Uterus (tissue), 3 donors: ENCODE measurements at regions not wholly inside any gene's neighbourhood (a gene's known extent, or its start where the extent isn't known, plus 50 kb on each side); places are given as distances from the start of the nearest gene placed in this dataset.

ENCODE experiments used
- DNase-seq, 2 donors: peaks; one replicate each; pipeline ENCODE4 v3.0.0-alpha.2; 2019 to 2020
- H3K27ac ChIP-seq, 2 donors: fragments of 200-600 bp; sonication (generic); 1 replicate in 1 of 2; 2 replicates in 1 of 2; pipeline ENCODE4 v1.5.1; 2016 to 2018
- H3K27me3 ChIP-seq, 2 donors: fragments of 200-600 bp; sonication (generic); one replicate each; pipeline ENCODE4 v1.5.1; 2018 to 2019; ENCODE audit warnings: control low read depth in 1 of 2
- H3K36me3 ChIP-seq, 2 donors: fragments of 200-600 bp; sonication (generic); one replicate each; pipeline ENCODE4 v1.5.1; 2019; ENCODE audit warnings: control low read depth in 1 of 2
- H3K4me1 ChIP-seq, 2 donors: fragments of 200-600 bp; sonication (generic); one replicate each; pipeline ENCODE4 v1.5.1; 2018 to 2019; ENCODE audit warnings: control low read depth in 1 of 2
- H3K4me3 ChIP-seq, 2 donors: fragments of 200-600 bp; sonication (generic); 1 replicate in 1 of 2; 2 replicates in 1 of 2; pipeline ENCODE4 v1.5.1; 2018 to 2019; ENCODE audit warnings: mild to moderate bottlenecking in 1 of 2
- H3K9me3 ChIP-seq, 2 donors: fragments of 200-600 bp; sonication (generic); one replicate each; pipeline ENCODE4 v1.5.1; 2019; ENCODE audit warnings: control low read depth in 1 of 2
- CTCF ChIP-seq, 4 experiments: fragments of 200-600 bp in 2 of 4; fragments of 450-650 bp in 2 of 4; sonication (generic) in 2 of 4; IDR thresholded peaks; one replicate each; pipeline ENCODE4 v1.5.1; 2016 to 2019; ENCODE audit warnings: antibody characterized with exemption in 4 of 4, mild to moderate bottlenecking in 2 of 4, moderate library complexity in 1 of 4
- POLR2A ChIP-seq, 2 donors: fragments of 450-650 bp; IDR thresholded peaks; one replicate each; pipeline ENCODE4 v1.6.1; 2016; ENCODE audit warnings: antibody characterized with exemption in 2 of 2, mild to moderate bottlenecking in 1 of 2, moderate library complexity in 1 of 2
- intact Hi-C: fragments of 100-400 bp; cut with DNase I; formaldehyde crosslinking; loops from one replicate; pipeline ENCODE4 v1.15.1; 2023; ENCODE audit warnings: low total_unique reads
- donor health status: DM: yes; HTN: yes; CAD: no.

GRCh38 chr1:94317790-94318188, 80.4 kb upstream of the ARHGAP29 start:
- no peak for DNase-seq
- H3K27ac ChIP-seq = no peak overlapping the region
- TF ChIP-seq CTCF (IDR thresholded peaks at IDR 0.05) (no peak), POLR2A (IDR thresholded peaks at IDR 0.05) (no peak)
- intact Hi-C loops = no loop called here
- no peaks in the 10 kb centered on the region for H3K4me1 ChIP-seq
- no peaks in the 10 kb centered on the region for H3K27me3 ChIP-seq
- no peaks in the 10 kb centered on the region for H3K9me3 ChIP-seq
- H3K4me3 ChIP-seq = no peak overlapping the region
- no peaks in the 10 kb centered on the region for H3K36me3 ChIP-seq

GRCh38 chr1:94316836-94317789, 79.7 kb upstream of the ARHGAP29 start:
- Histone ChIP-seq H3K4me1 (no peaks in the 10 kb centered on the region), H3K27ac (no peak overlapping the region), H3K4me3 (no peak overlapping the region), H3K36me3 (no peaks in the 10 kb centered on the region), H3K9me3 (no peaks in the 10 kb centered on the region), H3K27me3 (no peaks in the 10 kb centered on the region)
- no peak for DNase-seq
- TF ChIP-seq CTCF (IDR thresholded peaks at IDR 0.05) (no peak), POLR2A (IDR thresholded peaks at IDR 0.05) (no peak)
- intact Hi-C loops = no loop called here

- DNase-seq = no peak
- intact Hi-C loops = no loop called here
These were observed 78.8 kb upstream of the ARHGAP29 start for GRCh38 chr1:94316183-94316582.

GRCh38 chr1:94315552-94316116, 78.2 kb upstream of the ARHGAP29 start:
- Histone ChIP-seq H3K36me3 (no peaks in the 10 kb centered on the region), H3K4me3 (no peak overlapping the region), H3K4me1 (no peaks in the 10 kb centered on the region), H3K27ac (no peak overlapping the region), H3K9me3 (no peaks in the 10 kb centered on the region), H3K27me3 (no peaks in the 10 kb centered on the region)
- DNase-seq = no peak
- TF ChIP-seq CTCF (IDR thresholded peaks at IDR 0.05) (no peak), POLR2A (IDR thresholded peaks at IDR 0.05) (no peak)
- intact Hi-C loops = no loop called here

More at GRCh38 chr1:94316183-94316582, 78.8 kb upstream of the ARHGAP29 start:
- Histone ChIP-seq H3K27me3 (no peaks in the 10 kb centered on the region), H3K9me3 (no peaks in the 10 kb centered on the region), H3K36me3 (no peaks in the 10 kb centered on the region), H3K4me3 (no peak overlapping the region), H3K27ac (no peak overlapping the region), H3K4me1 (no peaks in the 10 kb centered on the region)
- TF ChIP-seq POLR2A (IDR thresholded peaks at IDR 0.05) (no peak), CTCF (IDR thresholded peaks at IDR 0.05) (no peak)

GRCh38 chr1:94314222-94314858, 77.0 kb upstream of the ARHGAP29 start:
- TF ChIP-seq CTCF (IDR thresholded peaks at IDR 0.05) (no peak), POLR2A (IDR thresholded peaks at IDR 0.05) (no peak)
- Histone ChIP-seq H3K36me3 (no peaks in the 10 kb centered on the region), H3K27me3 (no peaks in the 10 kb centered on the region), H3K4me1 (no peaks in the 10 kb centered on the region), H3K4me3 (no peak overlapping the region), H3K27ac (no peak overlapping the region), H3K9me3 (no peaks in the 10 kb centered on the region)
- intact Hi-C loops = no loop called here
- DNase-seq = no peak
